HepG2 (cell line): ENCODE measurements at regions not wholly inside any gene's neighbourhood (a gene's known extent, or its start where the extent isn't known, plus 50 kb on each side); places are given as distances from the start of the nearest gene placed in this dataset.

Experiments used
- ATAC-seq: fragments of 200-7000 bp; cut with Tn5 transposase; 3 replicates; pipeline ENCODE4 v1.9.1; 2020; ENCODE audit warnings: mild to moderate bottlenecking, moderate library complexity
- BruUV-seq: library from RNA; stranded (reverse); fragments of 400-500 nt; replicated peaks from 2 replicates; lab custom pipeline; 2021; lab: Mats Ljungman, UMichigan
- CTCF ChIA-PET: fragments of 300-600 bp; formaldehyde crosslinking; extraction: SDS; loops from one replicate; lab custom pipeline; 2021; ENCODE audit warnings: low total read pairs, inconsistent platforms, low intra/inter-chr PET ratio; lab: Yijun Ruan, JAX
- POLR2A ChIA-PET: fragments of 350-600 bp; sonication (Branson Sonifier 250); formaldehyde crosslinking; loops from one replicate; lab custom pipeline; 2020; ENCODE audit warnings: antibody characterized with exemption, inconsistent platforms; lab: Yijun Ruan, JAX
- DNase-seq: peaks from one replicate; pipeline ENCODE4 v3.0.0-alpha.2; 2015; ENCODE audit warnings: low spot score
- FAIRE-seq: peaks from 3 replicates; lab custom pipeline; 2011; peaks lifted over from hg19 to GRCh38; lab: Jason Lieb, UNC
- H2AFZ ChIP-seq: one replicate; pipeline ENCODE4 v1.6.1; 2011; ENCODE audit warnings: low read length, inconsistent platforms
- H3K27ac ChIP-seq: fragments of 300-600 bp; 3 replicates; pipeline ENCODE4 v1.8.0; 2011; ENCODE audit warnings: mixed run types, mild to moderate bottlenecking, mixed read lengths, low read length, inconsistent platforms; ENCODE audit not compliant: insufficient read depth; ENCODE audit errors: extremely low read length
- H3K27me3 ChIP-seq, 2 experiments: fragments of 200-600 bp in 1 of 2; 2 replicates in 1 of 2; 3 replicates in 1 of 2; pipeline versions ENCODE4 v1.6.0 to v1.8.0; 2011; ENCODE audit warnings: low read length in 2 of 2, mild to moderate bottlenecking in 2 of 2, moderate library complexity in 2 of 2, inconsistent platforms in 1 of 2; ENCODE audit not compliant: insufficient read depth in 2 of 2, control insufficient read depth in 1 of 2
- H3K36me3 ChIP-seq, 2 experiments: fragments of 200-600 bp in 1 of 2; replicated peaks in 1 of 2; 2 replicates in 1 of 2; 3 replicates in 1 of 2; pipeline versions ENCODE4 v1.5.1 to v1.8.0; 2011; ENCODE audit warnings: low read length in 2 of 2, inconsistent platforms in 1 of 2; ENCODE audit not compliant: insufficient read depth in 2 of 2, control insufficient read depth in 1 of 2
- H3K4me1 ChIP-seq: 2 replicates; pipeline ENCODE4 v1.5.1; 2012; ENCODE audit warnings: low read length, inconsistent platforms; ENCODE audit not compliant: insufficient read depth
- H3K4me2 ChIP-seq: 2 replicates; pipeline ENCODE4 v1.6.0; 2011; ENCODE audit warnings: low read depth, low read length, inconsistent platforms
- H3K4me3 ChIP-seq, 3 experiments: fragments of 200-600 bp in 1 of 3; sonication (generic), shearing (Covaris generic) in 1 of 3; replicated peaks in 1 of 3; 2 replicates each; pipeline ENCODE4 v1.5.1; 2011 to 2016; ENCODE audit warnings: low read length in 3 of 3, inconsistent platforms in 2 of 3, low read depth in 2 of 3, mild to moderate bottlenecking in 2 of 3, control low read depth in 1 of 3, mixed read lengths in 1 of 3; ENCODE audit not compliant: insufficient read depth in 1 of 3
- H3K79me2 ChIP-seq: one replicate; pipeline ENCODE4 v1.6.1; 2011; ENCODE audit warnings: low read length, inconsistent platforms; ENCODE audit not compliant: insufficient read depth
- H3K9ac ChIP-seq: 2 replicates; pipeline ENCODE4 v1.6.0; 2011; ENCODE audit warnings: mild to moderate bottlenecking, low read depth, low read length, inconsistent platforms; ENCODE audit not compliant: insufficient read depth
- H3K9me3 ChIP-seq: 2 replicates; pipeline ENCODE4 v1.5.1; 2012; ENCODE audit warnings: mild to moderate bottlenecking, low read length
- H4K20me1 ChIP-seq: 2 replicates; pipeline ENCODE4 v1.6.0; 2011; ENCODE audit warnings: inconsistent platforms, mild to moderate bottlenecking, low read length, moderate library complexity; ENCODE audit not compliant: insufficient read depth
- GLI4 ChIP-seq: sonication (generic); formaldehyde crosslinking; IDR thresholded peaks from 2 replicates; pipeline ENCODE4 v1.5.1; 2020; ENCODE audit warnings: missing genetic modification reagents, mild to moderate bottlenecking, moderate library complexity, borderline replicate concordance
- IRF1 ChIP-seq: sonication (generic); formaldehyde crosslinking; IDR thresholded peaks from 2 replicates; pipeline ENCODE4 v1.4.0; 2020; ENCODE audit warnings: low read depth, mild to moderate bottlenecking, missing genetic modification reagents
- MAFF ChIP-seq: IDR thresholded peaks from 2 replicates; pipeline ENCODE4 v1.6.1; 2011; ENCODE audit warnings: low read depth, low read length, improper control_type of control experiment
- MAFK ChIP-seq, 2 experiments: IDR thresholded peaks in 1 of 2; conservative IDR thresholded peaks in 1 of 2; 2 replicates each; pipeline ENCODE4 v1.6.1; 2011; ENCODE audit warnings: improper control_type of control experiment in 2 of 2, low read length in 2 of 2
- PHF20 ChIP-seq: sonication (generic); formaldehyde crosslinking; IDR thresholded peaks from 2 replicates; pipeline ENCODE4 v1.5.0; 2020; ENCODE audit warnings: mild to moderate bottlenecking, missing genetic modification reagents
- ZNF615 ChIP-seq: sonication (generic); formaldehyde crosslinking; IDR thresholded peaks from 2 replicates; pipeline ENCODE4 v1.5.0; 2020; ENCODE audit warnings: mild to moderate bottlenecking, missing genetic modification reagents, borderline replicate concordance
- WGBS: methylation state at CpG from one replicate; pipeline ENCODE4 v1.1.6; 2017; ENCODE audit warnings: low lambda C conversion rate; 5-methylcytosine and 5-hydroxymethylcytosine counted together
- in situ Hi-C: cut with HindIII; loops from 2 replicates; pipeline ENCODE4 v1.10.0; 2017; ENCODE audit warnings: low pct_unique_long_range_greater_than_20kb; ENCODE audit not compliant: extremely low pct_ligation_motif_present
- intact Hi-C: fragments of 100-400 bp; cut with micrococcal nuclease; formaldehyde crosslinking; loops from one replicate; pipeline ENCODE4 v1.10.0; 2022; ENCODE audit not compliant: unreplicated experiment
- TF ChIP-seq, protein P1 (sequence below): IDR thresholded peaks from 2 replicates; pipeline ENCODE4 v1.6.1; 2012; ENCODE audit warnings: low read depth, low read length, improper control_type of control experiment
- TF ChIP-seq, protein P2 (sequence below): sonication (generic); formaldehyde crosslinking; IDR thresholded peaks from 2 replicates; pipeline ENCODE4 v1.4.0; 2020; ENCODE audit warnings: missing genetic modification reagents, borderline replicate concordance

DNA sequence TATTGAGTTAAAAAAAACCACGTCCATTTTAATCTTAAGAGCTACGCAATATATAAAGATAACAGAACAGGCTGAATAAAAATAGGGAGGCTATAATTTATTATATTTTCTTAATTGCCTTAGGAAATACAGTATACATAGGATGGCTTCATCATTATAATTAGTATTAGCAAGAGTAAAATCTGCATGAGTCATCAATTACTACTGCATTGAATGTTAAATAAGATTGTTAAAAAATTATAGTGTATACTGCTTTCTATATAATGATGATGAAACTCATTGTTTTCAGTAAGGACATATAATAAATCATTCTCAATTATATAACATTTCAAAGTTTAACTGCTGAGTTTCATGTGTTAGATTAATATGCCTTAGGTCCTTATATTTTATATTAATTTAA lies 133.4 kb upstream of the GRID2 start:
- BruUV-seq: no TSS peak
- ChIA-PET CTCF (no interaction called here), POLR2A (no interaction called here)
- TF ChIP-seq, protein P1, sequence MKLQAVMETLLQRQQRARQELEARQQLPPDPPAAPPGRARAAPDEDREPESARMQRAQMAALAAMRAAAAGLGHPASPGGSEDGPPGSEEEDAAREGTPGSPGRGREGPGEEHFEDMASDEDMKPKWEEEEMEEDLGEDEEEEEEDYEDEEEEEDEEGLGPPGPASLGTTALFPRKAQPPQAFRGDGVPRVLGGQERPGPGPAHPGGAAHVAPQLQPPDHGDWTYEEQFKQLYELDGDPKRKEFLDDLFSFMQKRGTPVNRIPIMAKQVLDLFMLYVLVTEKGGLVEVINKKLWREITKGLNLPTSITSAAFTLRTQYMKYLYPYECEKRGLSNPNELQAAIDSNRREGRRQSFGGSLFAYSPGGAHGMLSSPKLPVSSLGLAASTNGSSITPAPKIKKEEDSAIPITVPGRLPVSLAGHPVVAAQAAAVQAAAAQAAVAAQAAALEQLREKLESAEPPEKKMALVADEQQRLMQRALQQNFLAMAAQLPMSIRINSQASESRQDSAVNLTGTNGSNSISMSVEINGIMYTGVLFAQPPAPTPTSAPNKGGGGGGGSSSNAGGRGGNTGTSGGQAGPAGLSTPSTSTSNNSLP: no peak
- TF ChIP-seq IRF1 (CRISPR knock-in tag) (no peak), GLI4 (CRISPR knock-in tag) (no peak), ZNF615 (CRISPR knock-in tag) (no peak), PHF20 (no peak), MAFF (peak; percentile 51; the same call in 1 of the 2 replicates), MAFK (conservative IDR thresholded peaks at IDR 0.05 in 1 of 2, IDR thresholded peaks at IDR 0.05 in 1 of 2; ENCODE audit: low read length in 2 of 2) (peak; percentile 47 to 82; a peak in 3 of 4 replicates)
- TF ChIP-seq, protein P2, sequence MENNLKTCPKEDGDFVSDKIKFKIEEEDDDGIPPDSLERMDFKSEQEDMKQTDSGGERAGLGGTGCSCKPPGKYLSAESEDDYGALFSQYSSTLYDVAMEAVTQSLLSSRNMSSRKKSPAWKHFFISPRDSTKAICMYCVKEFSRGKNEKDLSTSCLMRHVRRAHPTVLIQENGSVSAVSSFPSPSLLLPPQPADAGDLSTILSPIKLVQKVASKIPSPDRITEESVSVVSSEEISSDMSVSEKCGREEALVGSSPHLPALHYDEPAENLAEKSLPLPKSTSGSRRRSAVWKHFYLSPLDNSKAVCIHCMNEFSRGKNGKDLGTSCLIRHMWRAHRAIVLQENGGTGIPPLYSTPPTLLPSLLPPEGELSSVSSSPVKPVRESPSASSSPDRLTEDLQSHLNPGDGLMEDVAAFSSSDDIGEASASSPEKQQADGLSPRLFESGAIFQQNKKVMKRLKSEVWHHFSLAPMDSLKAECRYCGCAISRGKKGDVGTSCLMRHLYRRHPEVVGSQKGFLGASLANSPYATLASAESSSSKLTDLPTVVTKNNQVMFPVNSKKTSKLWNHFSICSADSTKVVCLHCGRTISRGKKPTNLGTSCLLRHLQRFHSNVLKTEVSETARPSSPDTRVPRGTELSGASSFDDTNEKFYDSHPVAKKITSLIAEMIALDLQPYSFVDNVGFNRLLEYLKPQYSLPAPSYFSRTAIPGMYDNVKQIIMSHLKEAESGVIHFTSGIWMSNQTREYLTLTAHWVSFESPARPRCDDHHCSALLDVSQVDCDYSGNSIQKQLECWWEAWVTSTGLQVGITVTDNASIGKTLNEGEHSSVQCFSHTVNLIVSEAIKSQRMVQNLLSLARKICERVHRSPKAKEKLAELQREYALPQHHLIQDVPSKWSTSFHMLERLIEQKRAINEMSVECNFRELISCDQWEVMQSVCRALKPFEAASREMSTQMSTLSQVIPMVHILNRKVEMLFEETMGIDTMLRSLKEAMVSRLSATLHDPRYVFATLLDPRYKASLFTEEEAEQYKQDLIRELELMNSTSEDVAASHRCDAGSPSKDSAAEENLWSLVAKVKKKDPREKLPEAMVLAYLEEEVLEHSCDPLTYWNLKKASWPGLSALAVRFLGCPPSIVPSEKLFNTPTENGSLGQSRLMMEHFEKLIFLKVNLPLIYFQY (CRISPR knock-in tag): no peak
- Histone ChIP-seq H3K79me2 (no peaks in the 10 kb centered on the region), H4K20me1 (no peaks in the 10 kb centered on the region), H3K9ac (no peak overlapping the region), H3K27ac (no peak overlapping the region), H3K27me3 (no peaks in the 10 kb centered on the region; a peak in 1 of 5 replicates), H3K4me1 (no peaks in the 10 kb centered on the region), H3K36me3 (no peaks in the 10 kb centered on the region), H3K4me2 (no peak overlapping the region), H2AFZ (no peak overlapping the region), H3K4me3 (no peak overlapping the region), H3K9me3 (peaks cover 23% of the 10 kb centered on the region)
- ATAC-seq (no peak), FAIRE-seq (no peak), DNase-seq (no peak)
- intact Hi-C loops (no loop called here), in situ Hi-C loops (no loop called here)
- WGBS: 3% methylated on average over 2 of the region's 2 CpGs
